ENCODE measurements at regions not wholly inside any gene's neighbourhood (a gene's known extent, or its start where the extent isn't known, plus 50 kb on each side); places are given as distances from the start of the nearest gene placed in this dataset.
"Not testable (repeated sequence)": the region's sequence is repeated elsewhere in the genome, so short reads cannot be mapped to it uniquely, and the experiment has no call there.

- Histone ChIP-seq H3K27me3 (no peaks in the 10 kb centered on the region), H3K27ac (no peak overlapping the region), H3K4me1 (ENCODE audit: insufficient read depth) (no peaks in the 10 kb centered on the region), H3K36me3 (no peaks in the 10 kb centered on the region), H3K9me3 (no peaks in the 10 kb centered on the region), H3K4me3 (no peak overlapping the region)
- intact Hi-C loops (cut with DNase I), result no loop called here
- WGBS, 3 donors, result 33 to 37% (median 35%) methylated on average over 6 of the region's 6 CpGs
- DNase-seq, result no peak
- TF ChIP-seq EP300 (IDR thresholded peaks at IDR 0.05), result no peak
- TF ChIP-seq POLR2A (IDR thresholded peaks at IDR 0.05), result no peak
- TF ChIP-seq CTCF (IDR thresholded peaks at IDR 0.05), result no peak
Observed at GRCh38 chr16:22635801-22636200, 125.1 kb downstream of the NPIPB5 start.

- no peak overlapping the region for H3K27ac ChIP-seq
- H3K9me3 ChIP-seq, result no peaks in the 10 kb centered on the region
- no peaks in the 10 kb centered on the region for H3K36me3 ChIP-seq
- intact Hi-C loops (cut with DNase I), result no loop called here
- H3K27me3 ChIP-seq, result no peaks in the 10 kb centered on the region
- TF ChIP-seq CTCF (IDR thresholded peaks at IDR 0.05) (no peak), EP300 (IDR thresholded peaks at IDR 0.05) (no peak), POLR2A (IDR thresholded peaks at IDR 0.05) (no peak)
- no peaks in the 10 kb centered on the region for H3K4me1 ChIP-seq (ENCODE audit: insufficient read depth)
- no peak overlapping the region for H3K4me3 ChIP-seq
- no peak for DNase-seq
- WGBS, 3 donors, result 63 to 69% (median 67%) methylated on average over 8 of the region's 8 CpGs
Observed at GRCh38 chr16:22638393-22639206, 127.9 kb downstream of the NPIPB5 start.

- no peaks in the 10 kb centered on the region for H3K27me3 ChIP-seq
- intact Hi-C loops (cut with DNase I), result no loop called here
- no peak overlapping the region for H3K4me3 ChIP-seq
- H3K9me3 ChIP-seq, result no peaks in the 10 kb centered on the region
- no peaks in the 10 kb centered on the region for H3K36me3 ChIP-seq
- H3K4me1 ChIP-seq (ENCODE audit: insufficient read depth), result no peaks in the 10 kb centered on the region
- WGBS, 3 donors, result 25 to 39% (median 31%) methylated on average over 1 of the region's 1 CpG
- no peak for DNase-seq
- no peak for TF ChIP-seq POLR2A (IDR thresholded peaks at IDR 0.05)
- TF ChIP-seq CTCF (IDR thresholded peaks at IDR 0.05), result no peak
- no peak for TF ChIP-seq EP300 (IDR thresholded peaks at IDR 0.05)
- no peak overlapping the region for H3K27ac ChIP-seq
Observed at GRCh38 chr16:22641131-22641628, 130.5 kb downstream of the NPIPB5 start.

GRCh38 chr16:22642416-22643088, 131.9 kb downstream of the NPIPB5 start:
- no peak for DNase-seq
- WGBS, 3 donors, result 57 to 72% (median 64%) methylated on average over 9 of the region's 9 CpGs
- no peaks in the 10 kb centered on the region for H3K27me3 ChIP-seq

GRCh38 chr16:22643203-22643602, 132.5 kb downstream of the NPIPB5 start:
- H3K9me3 ChIP-seq; H3K4me1 ChIP-seq (ENCODE audit: insufficient read depth); intact Hi-C loops (cut with DNase I); H3K27me3 ChIP-seq; DNase-seq; H3K36me3 ChIP-seq; H3K27ac ChIP-seq; H3K4me3 ChIP-seq: not testable (repeated sequence)
- 84 to 93% (median 87%) methylated on average over 5 of the region's 5 CpGs for WGBS, 3 donors

More at GRCh38 chr16:22642416-22643088, 131.9 kb downstream of the NPIPB5 start:
- TF ChIP-seq EP300 (IDR thresholded peaks at IDR 0.05) (no peak), CTCF (IDR thresholded peaks at IDR 0.05) (no peak), POLR2A (IDR thresholded peaks at IDR 0.05) (no peak)
- Histone ChIP-seq H3K4me1 (ENCODE audit: insufficient read depth) (no peaks in the 10 kb centered on the region), H3K4me3 (no peak overlapping the region), H3K36me3 (no peaks in the 10 kb centered on the region), H3K9me3 (no peaks in the 10 kb centered on the region), H3K27ac (no peak overlapping the region)
- intact Hi-C loops (cut with DNase I), result no loop called here
